BJ (cell line): ENCODE measurements at regions not wholly inside any gene's neighbourhood (a gene's known extent, or its start where the extent isn't known, plus 50 kb on each side); places are given as distances from the start of the nearest gene placed in this dataset.

Source experiments
- CTCF ChIA-PET: fragments of 350-600 bp; formaldehyde crosslinking; extraction: SDS; loops from one replicate; lab custom pipeline; 2021; ENCODE audit warnings: antibody characterized with exemption, inconsistent platforms; lab: Yijun Ruan, JAX
- POLR2A ChIA-PET: fragments of 300-600 bp; sonication (Branson Sonifier 250); formaldehyde crosslinking; extraction: SDS; loops from one replicate; lab custom pipeline; 2021; ENCODE audit warnings: antibody characterized with exemption; lab: Charles Lee
- DNase-seq: peaks from one replicate; pipeline ENCODE4 v3.0.0-alpha.2; 2011; ENCODE audit warnings: low read depth
- H3K27me3 ChIP-seq: 2 replicates; pipeline ENCODE4 v1.6.0; 2011; ENCODE audit warnings: low read length; ENCODE audit not compliant: control insufficient read depth, insufficient read depth
- H3K36me3 ChIP-seq: 2 replicates; pipeline ENCODE4 v1.5.1; 2011; ENCODE audit warnings: low read length; ENCODE audit not compliant: control insufficient read depth, insufficient read depth
- H3K4me3 ChIP-seq: 2 replicates; pipeline ENCODE4 v1.5.1; 2011; ENCODE audit warnings: low read depth, mild to moderate bottlenecking, control low read depth, low read length
- TF ChIP-seq, protein P1 (sequence below): IDR thresholded peaks from 2 replicates; pipeline ENCODE4 v1.5.1; 2011; ENCODE audit warnings: low read depth, mild to moderate bottlenecking, control low read depth, inconsistent platforms, low read length, moderate library complexity; ENCODE audit not compliant: insufficient read depth

GRCh38 chr2:12087175-12087574 is 340.7 kb downstream of the LPIN1 start:
- POLR2A ChIA-PET = no interaction called here
- TF ChIP-seq, protein P1, sequence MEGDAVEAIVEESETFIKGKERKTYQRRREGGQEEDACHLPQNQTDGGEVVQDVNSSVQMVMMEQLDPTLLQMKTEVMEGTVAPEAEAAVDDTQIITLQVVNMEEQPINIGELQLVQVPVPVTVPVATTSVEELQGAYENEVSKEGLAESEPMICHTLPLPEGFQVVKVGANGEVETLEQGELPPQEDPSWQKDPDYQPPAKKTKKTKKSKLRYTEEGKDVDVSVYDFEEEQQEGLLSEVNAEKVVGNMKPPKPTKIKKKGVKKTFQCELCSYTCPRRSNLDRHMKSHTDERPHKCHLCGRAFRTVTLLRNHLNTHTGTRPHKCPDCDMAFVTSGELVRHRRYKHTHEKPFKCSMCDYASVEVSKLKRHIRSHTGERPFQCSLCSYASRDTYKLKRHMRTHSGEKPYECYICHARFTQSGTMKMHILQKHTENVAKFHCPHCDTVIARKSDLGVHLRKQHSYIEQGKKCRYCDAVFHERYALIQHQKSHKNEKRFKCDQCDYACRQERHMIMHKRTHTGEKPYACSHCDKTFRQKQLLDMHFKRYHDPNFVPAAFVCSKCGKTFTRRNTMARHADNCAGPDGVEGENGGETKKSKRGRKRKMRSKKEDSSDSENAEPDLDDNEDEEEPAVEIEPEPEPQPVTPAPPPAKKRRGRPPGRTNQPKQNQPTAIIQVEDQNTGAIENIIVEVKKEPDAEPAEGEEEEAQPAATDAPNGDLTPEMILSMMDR = no peak
- Histone ChIP-seq H3K4me3 (no peak overlapping the region), H3K36me3 (no peaks in the 10 kb centered on the region), H3K27me3 (no peaks in the 10 kb centered on the region)
- no peak for DNase-seq
- CTCF ChIA-PET = interaction anchor here (1.1 to 1.2 kb wide), 2 partner anchors 10 to 14 kb away, joined by 4 read pairs; no protein-coding TSS in a partner anchor

DNA sequence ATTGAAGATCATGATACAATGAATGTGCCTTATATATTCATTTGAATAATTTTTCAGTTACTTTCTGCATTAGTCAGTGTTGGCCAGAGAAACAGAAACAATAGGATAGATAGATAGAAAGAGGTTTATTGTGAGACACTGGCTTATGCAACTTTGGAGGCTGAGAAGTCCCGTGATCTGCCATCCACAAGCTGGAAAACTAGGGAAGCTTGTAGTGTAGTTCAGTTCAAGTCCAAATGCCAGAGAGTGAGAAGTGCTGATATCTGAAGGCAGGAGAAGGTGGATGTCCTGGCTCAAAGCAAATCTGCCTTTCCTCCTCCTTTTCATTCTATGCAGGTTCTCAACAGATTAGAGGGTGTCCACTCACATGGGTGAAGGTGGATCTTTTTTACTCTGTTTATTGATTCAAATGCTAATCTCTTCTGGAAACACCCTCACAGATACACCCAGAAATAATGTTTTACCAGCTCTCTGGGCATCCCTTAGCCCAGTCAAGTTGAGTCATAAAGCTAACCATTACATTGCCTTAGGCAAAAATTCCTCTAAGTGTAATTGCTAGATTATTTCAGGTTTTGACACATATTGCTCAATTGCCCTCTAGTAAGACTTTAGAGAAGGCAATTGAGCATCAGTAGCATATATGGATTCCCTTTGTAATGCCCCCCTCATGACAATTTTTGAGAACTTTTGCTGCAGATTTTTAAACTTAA is 341.4 kb downstream of the LPIN1 start:
- H3K36me3 ChIP-seq = no peaks in the 10 kb centered on the region
- H3K4me3 ChIP-seq = no peak overlapping the region
- POLR2A ChIA-PET = no interaction called here
- CTCF ChIA-PET = no interaction called here
- DNase-seq = no peak
- H3K27me3 ChIP-seq = no peaks in the 10 kb centered on the region
- TF ChIP-seq, protein P1 = no peak

GRCh38 chr2:12089001-12089400 is 342.6 kb downstream of the LPIN1 start:
- CTCF ChIA-PET = no interaction called here
- TF ChIP-seq, protein P1 = no peak

DNA sequence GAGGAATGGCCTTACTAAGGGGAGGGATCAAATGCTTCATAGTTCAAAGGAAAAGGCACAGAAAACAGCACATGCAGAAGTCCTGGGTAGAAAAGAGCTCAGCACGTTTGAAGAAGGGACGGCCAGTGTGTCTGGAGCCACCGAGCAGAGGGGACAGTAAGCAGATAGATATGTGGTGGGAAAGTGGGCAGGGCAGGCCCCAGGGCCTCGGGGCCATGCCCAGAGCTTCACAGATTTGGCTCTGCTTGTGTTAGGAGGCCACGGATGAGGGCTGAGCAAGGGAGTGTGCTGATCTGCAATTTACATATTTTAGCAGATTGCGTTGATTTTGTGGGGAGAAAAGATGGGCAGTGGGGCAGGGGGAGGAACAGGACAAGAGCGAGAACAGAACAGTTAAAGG is 343.1 kb downstream of the LPIN1 start:
- TF ChIP-seq, protein P1 = no peak
- Histone ChIP-seq H3K27me3 (no peaks in the 10 kb centered on the region; the same call in 1 of the 2 replicates), H3K36me3 (no peaks in the 10 kb centered on the region), H3K4me3 (no peak overlapping the region)
- no peak for DNase-seq
- ChIA-PET CTCF (no interaction called here), POLR2A (no interaction called here)

More at GRCh38 chr2:12089001-12089400, 342.6 kb downstream of the LPIN1 start:
- Histone ChIP-seq H3K27me3 (no peaks in the 10 kb centered on the region; the same call in 1 of the 2 replicates), H3K4me3 (no peak overlapping the region), H3K36me3 (no peaks in the 10 kb centered on the region)
- DNase-seq = no peak
- POLR2A ChIA-PET = no interaction called here

GRCh38 chr2:12090072-12090471 is 343.6 kb downstream of the LPIN1 start:
- H3K4me3 ChIP-seq = no peak overlapping the region
- DNase-seq = no peak
- H3K27me3 ChIP-seq = no peaks in the 10 kb centered on the region; the same call in 1 of the 2 replicates
- ChIA-PET CTCF (no interaction called here), POLR2A (no interaction called here)
- H3K36me3 ChIP-seq = no peaks in the 10 kb centered on the region
- TF ChIP-seq, protein P1 = no peak
